ENCODE measurements at regions not wholly inside any gene's neighbourhood (a gene's known extent, or its start where the extent isn't known, plus 50 kb on each side); places are given as distances from the start of the nearest gene placed in this dataset.
"Not testable (repeated sequence)": the region's sequence is repeated elsewhere in the genome, so short reads cannot be mapped to it uniquely, and the experiment has no call there.

GRCh38 chr1:220967911-220968310 lies 88.7 kb downstream of the HLX start:
- Histone ChIP-seq H2AFZ (ENCODE audit: insufficient read depth, low read depth, low read length, poor library complexity, severe bottlenecking) (no peak overlapping the region), H3K9me3 (replicated peaks in 1 of 2; ENCODE audit: control insufficient read depth in 1 of 2, insufficient read depth in 1 of 2, low read length in 2 of 2) (peaks cover 3 to 5% of the 10 kb centered on the region in 2 donors), H3K27me3 (ENCODE audit: control insufficient read depth in 2 of 2, insufficient read depth in 2 of 2, low read length in 2 of 2) (no peaks in the 10 kb centered on the region), H3K27ac (ENCODE audit: low read depth in 1 of 2, low read length in 2 of 2) (no peak overlapping the region), H3K4me2 (replicated peaks; ENCODE audit: extremely low read depth, low read length, poor library complexity, severe bottlenecking) (no peak overlapping the region), H3K79me2 (ENCODE audit: insufficient read depth, low read length) (no peaks in the 10 kb centered on the region), H3K36me3 (replicated peaks in 1 of 2; ENCODE audit: control insufficient read depth in 1 of 2, insufficient read depth in 2 of 2, low read length in 2 of 2) (no peaks in the 10 kb centered on the region), H4K20me1 (ENCODE audit: insufficient read depth, low read length) (no peaks in the 10 kb centered on the region), H3K9ac (ENCODE audit: insufficient read depth, low read length, poor library complexity, severe bottlenecking) (no peak overlapping the region), H3K4me1 (ENCODE audit: control insufficient read depth in 1 of 2, insufficient read depth in 2 of 2, low read length in 2 of 2) (no peaks in the 10 kb centered on the region), H3K4me3 (replicated peaks in 1 of 3; ENCODE audit: low read depth in 2 of 3, low read length in 3 of 3) (no peak overlapping the region)
- H3K9me3 Mint-ChIP-seq, result peaks cover 1 to 13% (median 4%) of the 10 kb centered on the region in 7 donors
- peaks cover 0 to 3% of the 10 kb centered on the region in 2 donors for H3K36me3 Mint-ChIP-seq
- intact Hi-C loops (cut with micrococcal nuclease), result no loop called here
- DNase-seq, result no peak
- WGBS (ENCODE audit: insufficient coverage), result no CpG with 5 or more reads among the region's 2 CpGs
- no peak overlapping the region for H3K27ac Mint-ChIP-seq
- peaks cover 0 to 1% (median 1%) of the 10 kb centered on the region in 3 donors for H3K27me3 Mint-ChIP-seq (ENCODE audit: low read depth in 3 of 3)
- no peak for TF ChIP-seq CTCF (IDR thresholded peaks at IDR 0.05)
- no peak overlapping the region for H3K4me3 Mint-ChIP-seq
- H3K4me1 Mint-ChIP-seq, result no peaks in the 10 kb centered on the region

- H3K9me3 Mint-ChIP-seq; H3K27ac Mint-ChIP-seq; H3K4me1 ChIP-seq (ENCODE audit: control insufficient read depth in 1 of 2, insufficient read depth in 2 of 2, low read length in 2 of 2); H3K27me3 ChIP-seq (ENCODE audit: control insufficient read depth in 2 of 2, insufficient read depth in 2 of 2, low read length in 2 of 2); H3K79me2 ChIP-seq (ENCODE audit: insufficient read depth, low read length); H3K4me1 Mint-ChIP-seq; H3K36me3 ChIP-seq (replicated peaks in 1 of 2; ENCODE audit: control insufficient read depth in 1 of 2, insufficient read depth in 2 of 2, low read length in 2 of 2); H3K27me3 Mint-ChIP-seq (ENCODE audit: low read depth in 3 of 3); intact Hi-C loops (cut with micrococcal nuclease); H3K9ac ChIP-seq (ENCODE audit: insufficient read depth, low read length, poor library complexity, severe bottlenecking); H3K4me3 Mint-ChIP-seq; H3K9me3 ChIP-seq (replicated peaks in 1 of 2; ENCODE audit: control insufficient read depth in 1 of 2, insufficient read depth in 1 of 2, low read length in 2 of 2); H3K27ac ChIP-seq (ENCODE audit: low read depth in 1 of 2, low read length in 2 of 2); H3K36me3 Mint-ChIP-seq; H4K20me1 ChIP-seq (ENCODE audit: insufficient read depth, low read length); DNase-seq; H2AFZ ChIP-seq (ENCODE audit: insufficient read depth, low read depth, low read length, poor library complexity, severe bottlenecking); H3K4me3 ChIP-seq (replicated peaks in 1 of 3; ENCODE audit: low read depth in 2 of 3, low read length in 3 of 3); H3K4me2 ChIP-seq (replicated peaks; ENCODE audit: extremely low read depth, low read length, poor library complexity, severe bottlenecking): not testable (repeated sequence)
- WGBS (ENCODE audit: insufficient coverage), result no CpG with 5 or more reads among the region's 2 CpGs
Measured at GRCh38 chr1:220969281-220969680, 90.0 kb downstream of the HLX start.

Measured in CD14-positive monocyte (primary cell).